GM19238 (cell line): ENCODE measurements at regions not wholly inside any gene's neighbourhood (a gene's known extent, or its start where the extent isn't known, plus 50 kb on each side); places are given as distances from the start of the nearest gene placed in this dataset.

Source experiments
- DNase-seq: peaks from one replicate; pipeline ENCODE4 v3.0.0; 2011; ENCODE audit warnings: low spot score; ENCODE audit not compliant: insufficient read length

- no peak for DNase-seq
Measured at GRCh38 chr2:60296219-60296955, 257.1 kb downstream of the BCL11A start.

DNA sequence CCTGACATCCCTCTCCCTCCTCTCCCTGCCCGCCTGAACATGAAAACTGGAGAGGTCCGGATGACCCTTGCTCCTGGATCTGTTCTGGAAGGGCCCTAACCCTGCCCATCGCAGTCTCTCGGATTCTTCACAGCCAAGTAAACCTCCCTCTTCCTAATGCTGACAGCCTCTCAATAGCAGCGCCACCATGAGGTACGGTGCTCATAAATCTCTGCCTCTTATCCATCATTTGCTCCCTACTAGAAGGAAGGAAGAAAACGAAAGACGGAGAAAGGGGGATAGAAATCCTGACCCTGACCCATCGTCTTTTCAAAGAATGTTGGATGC lies 257.9 kb downstream of the BCL11A start:
- DNase-seq, result no peak

DNA sequence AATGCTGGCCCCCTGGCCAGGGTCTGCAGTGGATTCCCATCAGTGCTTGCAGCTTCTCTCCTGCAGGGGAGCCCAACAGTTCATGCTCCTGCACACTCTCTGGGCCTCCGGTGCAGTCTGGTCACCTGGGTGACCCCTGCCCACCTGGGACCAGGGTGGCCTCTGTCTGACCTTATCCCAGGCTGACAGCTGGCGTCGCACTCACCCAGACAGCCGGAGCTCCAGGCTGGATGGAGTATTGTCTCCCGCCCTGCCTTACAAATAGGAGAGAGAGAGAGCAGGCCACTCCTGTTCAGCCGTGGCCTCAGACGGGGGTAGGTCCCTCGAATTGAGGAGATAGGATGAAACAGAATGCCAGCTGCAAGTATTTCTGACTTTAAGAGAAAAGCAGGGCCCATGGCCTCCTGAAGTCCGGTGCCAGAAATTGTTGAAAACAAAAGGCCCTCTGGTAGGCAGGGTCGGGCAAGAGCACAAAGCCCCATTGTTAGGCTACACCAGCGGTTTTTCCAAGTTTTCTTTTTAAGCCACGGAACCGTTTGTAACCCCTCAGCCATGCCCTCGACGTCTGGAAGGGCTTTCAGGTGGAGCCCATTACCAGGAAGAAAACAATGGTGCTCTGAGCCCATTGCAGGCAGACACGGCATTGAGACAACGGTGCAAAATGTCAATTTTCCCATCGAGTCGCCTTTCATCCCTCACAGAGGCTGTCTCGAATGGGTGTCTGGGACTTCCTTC lies 258.4 kb downstream of the BCL11A start:
- no peak for DNase-seq

- no peak for DNase-seq
Measured at GRCh38 chr2:60292242-60292641, 261.2 kb downstream of the BCL11A start.

- no peak for DNase-seq
Measured at GRCh38 chr2:60290509-60290908, 262.9 kb downstream of the BCL11A start.

- DNase-seq, result no peak
Measured at GRCh38 chr2:60285626-60286316, 267.7 kb downstream of the BCL11A start.

- DNase-seq, result no peak
Measured at GRCh38 chr2:60283626-60284025, 269.8 kb downstream of the BCL11A start.

- DNase-seq, result no peak
Measured at GRCh38 chr2:60282886-60283285, 270.6 kb downstream of the BCL11A start.

DNA sequence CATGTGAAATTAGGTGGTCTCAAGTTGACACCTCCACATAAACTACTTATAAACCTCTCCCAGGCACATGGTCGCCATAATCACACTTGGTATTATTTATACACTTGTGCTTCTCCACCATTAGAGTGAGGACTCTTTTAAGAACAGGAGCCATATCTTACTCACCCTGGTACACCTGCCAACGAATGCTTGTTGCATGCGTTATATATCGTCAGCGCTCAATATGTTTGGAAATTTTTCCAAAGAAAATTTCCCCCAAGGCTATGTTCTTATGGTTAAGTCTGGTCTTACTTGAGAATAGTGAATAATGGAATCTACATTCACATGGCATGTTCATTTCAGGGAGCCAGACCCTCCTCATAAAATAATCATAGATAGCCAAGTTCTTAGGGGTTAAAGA lies 271.7 kb downstream of the BCL11A start:
- no peak for DNase-seq

- DNase-seq, result no peak
Measured at GRCh38 chr2:60280238-60280637, 273.2 kb downstream of the BCL11A start.

DNA sequence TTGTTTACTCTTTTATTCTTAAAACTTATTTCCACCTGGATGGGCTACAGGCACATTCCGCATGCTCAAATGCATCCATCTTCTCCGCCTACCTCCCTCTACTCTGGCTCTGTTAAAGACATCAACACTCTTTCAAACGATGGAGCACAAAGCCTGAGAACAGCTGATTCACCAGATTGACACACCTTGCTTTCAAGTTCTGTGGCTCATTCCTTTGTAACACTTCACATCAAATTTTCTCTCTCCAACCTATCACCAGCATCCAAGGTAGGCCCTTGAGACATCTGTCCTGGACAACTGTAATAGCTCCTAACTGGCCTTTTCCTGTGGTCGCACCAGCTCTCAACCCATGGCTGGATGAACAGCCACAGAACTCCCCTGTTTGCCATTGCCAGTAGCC lies 274.5 kb downstream of the BCL11A start:
- no peak for DNase-seq

- DNase-seq, result no peak
Measured at GRCh38 chr2:60275958-60276357, 277.5 kb downstream of the BCL11A start.

- no peak for DNase-seq
Measured at GRCh38 chr2:60273836-60274235, 279.6 kb downstream of the BCL11A start.

DNA sequence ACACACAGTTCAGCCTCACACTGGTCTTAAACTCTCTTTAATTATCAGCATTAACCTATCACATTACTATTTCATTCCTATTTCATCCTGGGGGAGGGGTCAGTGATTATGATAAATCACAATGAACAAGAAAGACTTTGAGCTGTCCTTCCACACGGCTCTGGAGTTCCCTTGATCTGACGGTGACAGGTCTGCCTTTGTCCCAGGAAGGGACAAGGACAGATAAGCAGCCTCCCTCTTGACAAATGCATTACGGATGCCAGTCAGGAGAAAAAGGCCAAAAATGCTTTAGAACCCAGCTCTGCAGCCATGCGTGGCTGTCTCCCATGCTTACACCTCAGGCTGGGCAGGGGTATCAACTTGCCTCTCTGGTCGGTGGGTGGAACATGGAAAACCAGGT lies 281.7 kb downstream of the BCL11A start:
- DNase-seq, result no peak

DNA sequence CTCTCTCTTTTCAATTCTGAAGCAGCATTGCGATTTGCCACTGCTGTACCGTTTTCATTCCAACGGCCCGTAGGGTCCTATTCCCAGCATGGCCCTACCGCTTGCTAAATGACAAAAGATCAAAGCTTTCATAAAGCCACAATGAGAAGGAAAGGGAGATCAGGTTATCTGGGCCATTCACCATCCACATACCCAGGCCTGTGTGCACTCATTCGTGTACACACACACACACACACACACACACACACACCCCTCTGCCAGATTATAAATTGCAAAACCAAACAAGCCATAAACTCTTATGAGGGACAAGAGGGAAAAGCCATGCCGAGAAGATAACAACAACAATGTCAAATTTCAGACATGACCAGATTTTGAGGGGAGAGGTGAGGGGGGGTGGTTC lies 282.3 kb downstream of the BCL11A start:
- no peak for DNase-seq

DNA sequence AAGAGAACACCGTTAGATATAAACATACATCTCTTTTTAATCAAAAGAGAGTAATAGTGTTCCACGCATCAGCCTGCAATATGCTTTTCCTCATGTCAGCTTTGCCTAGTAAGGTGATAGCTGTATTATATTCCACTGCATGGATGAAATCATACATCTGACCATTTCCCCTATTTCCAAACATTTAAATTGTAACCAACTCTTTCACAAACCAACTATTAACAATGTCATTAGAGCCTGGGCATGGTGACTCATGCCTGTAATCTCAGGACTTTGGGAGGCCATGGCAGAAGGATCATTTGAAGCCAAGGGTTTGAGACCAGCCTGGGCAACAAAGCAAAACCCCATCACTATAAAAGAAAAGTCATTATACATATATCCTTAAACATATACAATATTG lies 284.8 kb downstream of the BCL11A start:
- DNase-seq, result no peak

DNA sequence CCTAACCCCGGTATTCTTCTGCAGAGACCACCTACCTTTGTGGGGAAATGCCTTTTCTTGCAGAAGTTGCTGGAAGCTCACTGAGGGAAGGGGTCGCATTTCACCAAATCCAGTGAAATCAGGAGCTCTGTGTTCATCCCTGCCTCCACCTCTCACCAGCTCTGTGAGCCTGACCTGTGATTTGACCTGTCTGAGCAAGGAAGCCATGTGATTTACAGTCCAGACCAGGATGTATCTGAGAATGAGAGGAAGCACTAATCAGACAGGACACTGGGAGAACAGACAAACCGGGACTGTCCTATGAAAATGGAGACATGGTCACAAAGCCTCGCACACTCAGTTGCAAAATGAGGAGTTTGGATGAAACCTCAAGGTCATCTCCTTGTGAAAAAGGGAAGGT lies 285.4 kb downstream of the BCL11A start:
- no peak for DNase-seq

DNA sequence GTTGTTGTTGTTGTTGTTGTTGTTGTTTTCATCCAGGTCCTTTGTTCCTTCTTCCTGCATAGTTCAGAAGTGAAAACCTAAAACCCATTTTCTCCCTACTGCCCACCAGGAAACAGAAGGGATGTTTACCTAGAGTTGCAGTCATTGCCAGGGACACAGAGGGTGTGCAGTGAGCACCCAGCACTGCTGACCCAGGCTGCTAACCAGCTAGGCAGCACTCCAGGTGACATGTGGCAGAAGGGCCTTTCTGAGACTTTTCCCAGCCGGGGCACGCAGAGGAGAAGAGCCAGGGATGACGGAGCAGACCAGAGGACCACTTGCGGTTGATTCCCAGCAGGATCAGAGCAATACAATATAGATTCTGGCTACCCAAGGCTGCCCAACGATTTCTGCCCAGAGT lies 286.3 kb downstream of the BCL11A start:
- no peak for DNase-seq

DNA sequence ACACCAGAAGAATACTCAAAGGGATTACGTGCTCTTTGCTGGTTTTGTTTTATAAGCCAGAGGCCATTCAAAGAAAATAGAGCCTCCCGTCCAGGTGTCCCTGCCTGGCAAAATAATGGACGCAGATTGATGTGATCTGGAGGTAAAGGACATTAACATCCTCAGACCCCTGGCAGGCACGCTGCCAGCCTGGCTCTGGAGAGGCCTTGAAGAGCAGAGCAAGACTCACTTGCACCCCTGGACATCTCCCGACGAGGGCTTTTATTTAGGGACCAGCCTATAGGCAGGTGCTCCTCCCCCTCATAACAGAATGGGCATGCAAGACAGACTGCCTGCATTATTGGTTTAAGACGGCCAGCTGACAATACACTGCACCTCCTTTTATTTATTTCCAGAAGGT lies 291.3 kb downstream of the BCL11A start:
- no peak for DNase-seq

DNA sequence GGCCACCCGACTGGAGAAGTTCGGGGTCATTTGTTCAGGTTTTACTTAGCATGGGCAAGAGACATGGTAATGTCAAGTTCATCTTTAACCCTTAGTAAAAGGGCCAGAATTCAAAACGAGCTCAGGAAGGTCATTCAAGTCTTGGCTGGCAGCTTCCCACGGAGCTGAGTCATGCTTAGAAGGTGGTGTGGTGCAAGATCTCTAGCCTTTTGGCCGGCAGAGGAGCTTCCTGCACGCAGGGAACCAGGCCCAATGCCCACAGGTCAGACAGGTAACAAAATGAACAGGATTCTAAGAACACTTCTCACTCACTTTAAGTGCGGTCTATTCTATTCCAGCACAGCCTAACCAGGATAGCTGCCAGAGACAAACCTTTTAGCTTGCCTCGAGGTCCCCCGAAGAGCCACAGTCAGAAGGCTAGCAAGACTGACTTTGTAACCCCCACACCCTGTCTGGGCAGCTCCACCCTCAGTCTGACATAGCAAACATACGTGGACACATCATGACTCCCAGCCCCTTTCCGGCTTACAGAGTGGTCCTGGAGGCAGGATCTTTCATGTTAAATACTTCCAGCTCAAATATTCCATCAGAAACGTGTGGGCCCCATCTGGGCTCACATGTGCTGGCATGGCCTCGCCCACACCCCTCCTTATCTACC lies 292.7 kb downstream of the BCL11A start:
- no peak for DNase-seq

- DNase-seq, result no peak
Measured at GRCh38 chr2:60259781-60260180, 293.7 kb downstream of the BCL11A start.

GRCh38 chr2:60252581-60253150 lies 300.8 kb downstream of the BCL11A start:
- DNase-seq, result no peak
